ENCODE measurements at regions not wholly inside any gene's neighbourhood (a gene's known extent, or its start where the extent isn't known, plus 50 kb on each side); places are given as distances from the start of the nearest gene placed in this dataset.
A peak's percentile ranks its signal among the peaks of the same experiment; 100 is the strongest.

DNA sequence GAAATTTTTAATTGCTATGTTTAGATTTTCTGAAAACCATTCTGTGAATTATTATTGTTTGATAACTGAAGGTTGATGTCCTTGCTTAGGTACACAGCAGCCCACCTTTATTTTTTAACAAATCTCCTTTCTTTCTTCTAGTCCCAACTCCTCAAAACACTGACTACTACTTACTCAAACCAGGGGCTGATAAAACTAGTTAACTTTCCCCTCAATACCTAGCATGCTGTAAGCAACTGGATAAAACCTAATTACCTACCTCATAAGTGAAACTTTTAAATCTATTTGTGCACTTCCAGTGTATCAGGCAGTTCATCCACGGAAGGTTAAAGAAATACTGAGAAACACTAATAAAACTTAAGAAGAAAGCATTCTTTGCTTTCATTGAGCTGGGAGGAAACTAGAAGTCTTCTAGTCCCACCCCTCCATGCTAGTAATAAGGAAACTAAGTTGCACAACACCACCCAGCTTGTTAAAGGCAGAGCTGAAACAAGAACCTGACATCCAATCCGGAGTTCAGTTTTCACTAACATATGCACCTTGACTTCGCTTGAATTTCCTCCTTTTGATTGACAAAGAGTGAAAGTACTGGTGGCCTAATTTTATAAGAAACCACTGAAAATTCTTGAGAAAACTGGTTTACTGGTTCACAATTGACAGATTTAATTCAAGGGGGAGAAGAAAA, 180.2 kb upstream of the TET2 start:
- TF ChIP-seq, protein P1, sequence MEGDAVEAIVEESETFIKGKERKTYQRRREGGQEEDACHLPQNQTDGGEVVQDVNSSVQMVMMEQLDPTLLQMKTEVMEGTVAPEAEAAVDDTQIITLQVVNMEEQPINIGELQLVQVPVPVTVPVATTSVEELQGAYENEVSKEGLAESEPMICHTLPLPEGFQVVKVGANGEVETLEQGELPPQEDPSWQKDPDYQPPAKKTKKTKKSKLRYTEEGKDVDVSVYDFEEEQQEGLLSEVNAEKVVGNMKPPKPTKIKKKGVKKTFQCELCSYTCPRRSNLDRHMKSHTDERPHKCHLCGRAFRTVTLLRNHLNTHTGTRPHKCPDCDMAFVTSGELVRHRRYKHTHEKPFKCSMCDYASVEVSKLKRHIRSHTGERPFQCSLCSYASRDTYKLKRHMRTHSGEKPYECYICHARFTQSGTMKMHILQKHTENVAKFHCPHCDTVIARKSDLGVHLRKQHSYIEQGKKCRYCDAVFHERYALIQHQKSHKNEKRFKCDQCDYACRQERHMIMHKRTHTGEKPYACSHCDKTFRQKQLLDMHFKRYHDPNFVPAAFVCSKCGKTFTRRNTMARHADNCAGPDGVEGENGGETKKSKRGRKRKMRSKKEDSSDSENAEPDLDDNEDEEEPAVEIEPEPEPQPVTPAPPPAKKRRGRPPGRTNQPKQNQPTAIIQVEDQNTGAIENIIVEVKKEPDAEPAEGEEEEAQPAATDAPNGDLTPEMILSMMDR (conservative IDR thresholded peaks at IDR 0.05; ENCODE audit: low read depth) = no peak
- peak; percentile 19 for DNase-seq (ENCODE audit: low spot score)
- no peak overlapping the region for H3K27ac ChIP-seq
- ChIA-PET CTCF (interaction anchor here (0.5 kb wide), 1 partner anchor 160 kb away, joined by 6 read pairs; no protein-coding TSS in a partner anchor), POLR2A (ENCODE audit: low non-redundant PET) (no interaction called here)

DNA sequence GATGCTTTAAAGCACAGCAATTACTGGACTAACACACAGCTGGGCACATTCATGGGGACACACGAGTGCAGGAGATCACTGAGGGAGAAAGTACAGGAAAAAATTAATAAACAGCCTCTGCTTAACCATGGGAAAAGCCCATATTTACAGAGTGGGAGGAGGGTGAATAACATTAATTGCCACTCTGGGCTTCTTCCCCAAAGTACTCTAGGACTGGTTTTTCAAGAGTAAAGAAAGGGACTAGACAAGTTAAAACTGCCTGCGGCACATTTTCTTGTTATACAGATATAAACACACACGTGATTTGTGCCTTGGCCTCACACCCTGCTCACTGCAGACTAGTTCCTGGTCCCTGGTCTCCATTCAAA, 179.7 kb upstream of the TET2 start:
- peak; percentile 30 for DNase-seq (ENCODE audit: low spot score)
- no peak overlapping the region for H3K27ac ChIP-seq
- ChIA-PET CTCF (no interaction called here), POLR2A (ENCODE audit: low non-redundant PET) (no interaction called here)
- TF ChIP-seq, protein P1 (conservative IDR thresholded peaks at IDR 0.05; ENCODE audit: low read depth) = no peak

- ChIA-PET POLR2A (ENCODE audit: low non-redundant PET) (no interaction called here), CTCF (interaction anchor here (0.5 kb wide), 1 partner anchor 73 kb away, joined by 3 read pairs; no protein-coding TSS in a partner anchor)
- TF ChIP-seq, protein P1 (conservative IDR thresholded peaks at IDR 0.05; ENCODE audit: low read depth) = no peak
- no peak for DNase-seq (ENCODE audit: low spot score)
- H3K27ac ChIP-seq = no peak overlapping the region
These were observed 177.1 kb upstream of the TET2 start for GRCh38 chr4:104969394-104970082.

DNA sequence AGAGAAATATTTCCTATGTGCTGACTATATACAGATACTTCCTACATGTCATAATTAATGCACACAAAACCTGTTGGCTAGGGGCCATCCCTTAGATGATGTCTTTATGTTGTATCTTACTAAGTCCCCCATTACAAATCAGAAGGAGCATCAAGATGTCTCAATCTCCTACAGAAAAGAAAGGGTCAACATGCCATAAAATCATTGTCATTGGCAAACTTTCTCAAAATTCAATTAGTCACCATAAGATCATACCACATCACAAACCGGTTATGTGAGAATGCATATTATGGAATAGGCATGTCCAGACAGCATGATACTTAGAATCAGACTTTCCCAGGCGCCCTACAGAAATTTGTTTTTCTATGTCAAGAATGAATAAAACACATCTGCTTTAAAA, 175.2 kb upstream of the TET2 start:
- POLR2A ChIA-PET (ENCODE audit: low non-redundant PET) = no interaction called here

DNA sequence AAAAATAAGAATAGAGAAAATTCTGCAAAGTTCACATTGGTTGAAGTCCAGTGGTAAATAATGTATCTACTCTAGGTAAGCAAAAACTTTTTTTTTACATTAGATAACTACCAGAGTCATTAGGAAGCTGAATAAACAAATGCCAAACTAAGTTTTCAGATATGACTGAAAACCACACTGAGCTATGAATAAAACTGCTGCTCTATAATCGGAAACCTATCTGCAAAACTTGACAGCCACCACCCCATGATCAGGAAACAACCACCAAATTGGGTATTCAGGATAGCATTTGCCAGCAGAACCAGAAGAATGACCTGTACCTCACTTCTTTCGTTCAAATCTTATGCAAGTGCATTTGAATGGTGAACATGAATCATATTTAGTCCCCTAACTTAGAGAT, 173.0 kb upstream of the TET2 start:
- ChIA-PET POLR2A (ENCODE audit: low non-redundant PET) (no interaction called here), CTCF (no interaction called here)
- TF ChIP-seq, protein P1 (conservative IDR thresholded peaks at IDR 0.05; ENCODE audit: low read depth) = no peak
- DNase-seq (ENCODE audit: low spot score) = no peak
- no peak overlapping the region for H3K27ac ChIP-seq

More for the DNA sequence above, 175.2 kb upstream of the TET2 start:
- H3K27ac ChIP-seq = no peak overlapping the region
- CTCF ChIA-PET = no interaction called here
- peak; percentile 68 for DNase-seq (ENCODE audit: low spot score)
- TF ChIP-seq, protein P1 (conservative IDR thresholded peaks at IDR 0.05; ENCODE audit: low read depth) = no peak

DNA sequence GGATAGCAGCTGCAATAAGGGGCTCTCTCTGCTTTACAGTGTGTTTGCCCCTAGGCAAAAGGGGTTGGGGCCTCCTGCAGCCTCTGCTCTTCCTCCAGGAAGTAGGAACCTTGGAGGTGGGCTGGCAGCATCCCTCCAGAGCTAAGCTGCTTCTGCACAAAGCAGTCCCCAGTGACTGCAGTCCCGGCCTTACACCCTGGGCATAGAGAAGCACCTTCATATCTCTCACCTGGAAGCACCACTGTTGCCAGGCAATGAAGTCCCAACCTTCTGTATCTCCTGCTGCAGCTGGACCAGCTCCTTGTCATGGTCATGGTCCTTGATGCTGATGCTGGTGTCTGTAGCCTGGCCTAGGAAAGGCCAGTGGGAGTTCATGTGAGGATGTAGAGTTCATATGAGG, 171.1 kb upstream of the TET2 start:
- ChIA-PET CTCF (interaction anchor here (0.5 kb wide), 1 partner anchor 80 kb away, joined by 3 read pairs; no protein-coding TSS in a partner anchor), POLR2A (ENCODE audit: low non-redundant PET) (no interaction called here)
- no peak overlapping the region for H3K27ac ChIP-seq
- TF ChIP-seq, protein P1 (conservative IDR thresholded peaks at IDR 0.05; ENCODE audit: low read depth) = no peak
- DNase-seq (ENCODE audit: low spot score) = no peak

All from RWPE1 (cell line).